ENCODE measurements at regions not wholly inside any gene's neighbourhood (a gene's known extent, or its start where the extent isn't known, plus 50 kb on each side); places are given as distances from the start of the nearest gene placed in this dataset.

GRCh38 chr9:86671018-86671417 is 276.3 kb downstream of the GAS1 start:
- no peaks in the 10 kb centered on the region for H3K4me1 ChIP-seq
- H3K36me3 ChIP-seq: no peaks in the 10 kb centered on the region
- H3K4me3 ChIP-seq: no peak overlapping the region
- TF ChIP-seq, protein P1, sequence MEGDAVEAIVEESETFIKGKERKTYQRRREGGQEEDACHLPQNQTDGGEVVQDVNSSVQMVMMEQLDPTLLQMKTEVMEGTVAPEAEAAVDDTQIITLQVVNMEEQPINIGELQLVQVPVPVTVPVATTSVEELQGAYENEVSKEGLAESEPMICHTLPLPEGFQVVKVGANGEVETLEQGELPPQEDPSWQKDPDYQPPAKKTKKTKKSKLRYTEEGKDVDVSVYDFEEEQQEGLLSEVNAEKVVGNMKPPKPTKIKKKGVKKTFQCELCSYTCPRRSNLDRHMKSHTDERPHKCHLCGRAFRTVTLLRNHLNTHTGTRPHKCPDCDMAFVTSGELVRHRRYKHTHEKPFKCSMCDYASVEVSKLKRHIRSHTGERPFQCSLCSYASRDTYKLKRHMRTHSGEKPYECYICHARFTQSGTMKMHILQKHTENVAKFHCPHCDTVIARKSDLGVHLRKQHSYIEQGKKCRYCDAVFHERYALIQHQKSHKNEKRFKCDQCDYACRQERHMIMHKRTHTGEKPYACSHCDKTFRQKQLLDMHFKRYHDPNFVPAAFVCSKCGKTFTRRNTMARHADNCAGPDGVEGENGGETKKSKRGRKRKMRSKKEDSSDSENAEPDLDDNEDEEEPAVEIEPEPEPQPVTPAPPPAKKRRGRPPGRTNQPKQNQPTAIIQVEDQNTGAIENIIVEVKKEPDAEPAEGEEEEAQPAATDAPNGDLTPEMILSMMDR (IDR thresholded peaks at IDR 0.05): no peak
- H3K27me3 ChIP-seq: no peaks in the 10 kb centered on the region
- DNase-seq (no peak), ATAC-seq (no peak)
- intact Hi-C loops (cut with DNase I): no loop called here
- H3K27ac ChIP-seq: no peak overlapping the region
- H3K9me3 ChIP-seq: no peaks in the 10 kb centered on the region

GRCh38 chr9:86670536-86670935 is 276.8 kb downstream of the GAS1 start:
- no peak overlapping the region for H3K27ac ChIP-seq
- H3K36me3 ChIP-seq: no peaks in the 10 kb centered on the region
- no peaks in the 10 kb centered on the region for H3K4me1 ChIP-seq
- TF ChIP-seq, protein P1 (IDR thresholded peaks at IDR 0.05): no peak
- DNase-seq (no peak), ATAC-seq (no peak)
- intact Hi-C loops (cut with DNase I): no loop called here
- H3K27me3 ChIP-seq: no peaks in the 10 kb centered on the region
- H3K4me3 ChIP-seq: no peak overlapping the region
- no peaks in the 10 kb centered on the region for H3K9me3 ChIP-seq

GRCh38 chr9:86670076-86670475 is 277.2 kb downstream of the GAS1 start:
- no peaks in the 10 kb centered on the region for H3K9me3 ChIP-seq
- no peak for DNase-seq
- no peaks in the 10 kb centered on the region for H3K36me3 ChIP-seq
- no peak for ATAC-seq
- TF ChIP-seq, protein P1 (IDR thresholded peaks at IDR 0.05): no peak
- H3K27me3 ChIP-seq: no peaks in the 10 kb centered on the region
- H3K27ac ChIP-seq: no peak overlapping the region
- H3K4me1 ChIP-seq: no peaks in the 10 kb centered on the region
- no peak overlapping the region for H3K4me3 ChIP-seq
- intact Hi-C loops (cut with DNase I): no loop called here

GRCh38 chr9:86669422-86669821 is 277.9 kb downstream of the GAS1 start:
- TF ChIP-seq, protein P1 (IDR thresholded peaks at IDR 0.05): no peak
- Histone ChIP-seq H3K4me3 (no peak overlapping the region), H3K27ac (no peak overlapping the region), H3K9me3 (no peaks in the 10 kb centered on the region), H3K27me3 (no peaks in the 10 kb centered on the region), H3K36me3 (no peaks in the 10 kb centered on the region), H3K4me1 (no peaks in the 10 kb centered on the region)
- DNase-seq (no peak), ATAC-seq (no peak)
- intact Hi-C loops (cut with DNase I): no loop called here

GRCh38 chr9:86668488-86668887 is 278.8 kb downstream of the GAS1 start:
- Histone ChIP-seq H3K9me3 (no peaks in the 10 kb centered on the region), H3K4me1 (no peaks in the 10 kb centered on the region), H3K36me3 (no peaks in the 10 kb centered on the region), H3K4me3 (no peak overlapping the region), H3K27ac (no peak overlapping the region), H3K27me3 (no peaks in the 10 kb centered on the region)
- TF ChIP-seq, protein P1 (IDR thresholded peaks at IDR 0.05): no peak
- intact Hi-C loops (cut with DNase I): no loop called here
- no peak for ATAC-seq
- DNase-seq: no peak

GRCh38 chr9:86667307-86667706 is 280.0 kb downstream of the GAS1 start:
- Histone ChIP-seq H3K27ac (no peak overlapping the region), H3K9me3 (no peaks in the 10 kb centered on the region), H3K4me1 (no peaks in the 10 kb centered on the region), H3K27me3 (no peaks in the 10 kb centered on the region), H3K4me3 (no peak overlapping the region), H3K36me3 (no peaks in the 10 kb centered on the region)
- DNase-seq (no peak), ATAC-seq (no peak)
- TF ChIP-seq, protein P1 (IDR thresholded peaks at IDR 0.05): no peak
- intact Hi-C loops (cut with DNase I): no loop called here

All from upper lobe of right lung (tissue), 1 donor.